Fibroblast of the aortic adventitia (primary cell): ENCODE measurements at regions not wholly inside any gene's neighbourhood (a gene's known extent, or its start where the extent isn't known, plus 50 kb on each side); places are given as distances from the start of the nearest gene placed in this dataset.

Experiments used
- DNase-seq: peaks from one replicate; pipeline ENCODE4 v3.0.0-alpha.2; 2010; ENCODE audit warnings: low read depth
- H3K4me3 ChIP-seq: 2 replicates; pipeline ENCODE4 v1.5.1; 2011; ENCODE audit warnings: low read depth, mild to moderate bottlenecking, control low read depth, low read length, moderate library complexity
- CTCF ChIP-seq: IDR thresholded peaks from 2 replicates; pipeline ENCODE4 v1.5.1; 2011; ENCODE audit warnings: mild to moderate bottlenecking, low read length, control low read depth, inconsistent platforms; ENCODE audit not compliant: insufficient read depth

- no peak for TF ChIP-seq CTCF
- DNase-seq: no peak
- H3K4me3 ChIP-seq: no peak overlapping the region
Observed at GRCh38 chr21:24339406-24339805, 1267.9 kb downstream of the MRPL39 start.

- TF ChIP-seq CTCF: no peak
- no peak overlapping the region for H3K4me3 ChIP-seq
- DNase-seq: no peak
Observed at GRCh38 chr21:24336491-24336890, 1270.8 kb downstream of the MRPL39 start.

DNA sequence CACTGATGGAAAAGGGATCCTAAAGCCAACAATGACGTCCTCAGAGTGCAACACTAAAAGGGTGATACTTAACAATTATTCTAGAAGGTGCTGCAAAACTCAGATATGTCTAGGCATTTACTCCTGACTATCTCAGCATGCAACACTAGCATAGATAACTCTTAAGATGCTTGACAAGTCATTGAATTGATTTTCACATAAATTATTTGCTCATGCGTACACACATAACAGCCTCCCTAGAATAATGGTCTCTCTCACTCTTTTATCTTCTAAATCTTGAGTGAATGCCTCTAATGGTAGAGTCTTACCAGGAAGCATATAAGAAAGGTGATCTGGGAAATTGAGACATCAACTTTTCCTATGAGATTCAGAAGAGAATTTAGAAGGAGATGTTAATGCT, 1283.7 kb downstream of the MRPL39 start:
- no peak for DNase-seq
- no peak overlapping the region for H3K4me3 ChIP-seq
- TF ChIP-seq CTCF: no peak

GRCh38 chr21:24316277-24316922, 1290.9 kb downstream of the MRPL39 start:
- H3K4me3 ChIP-seq: no peak overlapping the region
- TF ChIP-seq CTCF: no peak
- DNase-seq: no peak

- H3K4me3 ChIP-seq: no peak overlapping the region
- no peak for DNase-seq
- TF ChIP-seq CTCF: no peak
Observed at GRCh38 chr21:24310788-24311187, 1296.5 kb downstream of the MRPL39 start.

- DNase-seq: no peak
- no peak overlapping the region for H3K4me3 ChIP-seq
- no peak for TF ChIP-seq CTCF
Observed at GRCh38 chr21:24308183-24308582, 1299.1 kb downstream of the MRPL39 start.

GRCh38 chr21:24302400-24302799, 1304.9 kb downstream of the MRPL39 start:
- TF ChIP-seq CTCF: no peak
- DNase-seq: no peak
- no peak overlapping the region for H3K4me3 ChIP-seq
